ENCODE measurements at regions not wholly inside any gene's neighbourhood (a gene's known extent, or its start where the extent isn't known, plus 50 kb on each side); places are given as distances from the start of the nearest gene placed in this dataset.

- H3K36me3 ChIP-seq (ENCODE audit: control insufficient read depth in 4 of 4, insufficient read depth in 4 of 4, low read length in 4 of 4), result no peaks in the 10 kb centered on the region
- no peak overlapping the region for H3K4me3 ChIP-seq
- peaks cover 0 to 9% (median 0%) of the 10 kb centered on the region in 5 donors for H3K4me1 ChIP-seq (ENCODE audit: control insufficient read depth in 5 of 5, insufficient read depth in 5 of 5, low read length in 5 of 5)
- WGBS, 2 donors, result 59 to 91% methylated on average over 2 of the region's 2 CpGs
- H3K27ac ChIP-seq (ENCODE audit: low read depth in 1 of 2, low read length in 1 of 2), result no peak overlapping the region
- H3K9ac ChIP-seq (ENCODE audit: insufficient read depth in 1 of 2, low read length in 2 of 2), result no peak overlapping the region
- TF ChIP-seq CTCF (IDR thresholded peaks at IDR 0.05; ENCODE audit: control extremely low read depth, extremely low read depth), result no peak
- DNase-seq (no peak), ATAC-seq (ENCODE audit: insufficient read depth, low FRiP score) (no peak)
- H3K27me3 ChIP-seq (ENCODE audit: control insufficient read depth in 3 of 3, insufficient read depth in 3 of 3, low read length in 2 of 3), result no peaks in the 10 kb centered on the region
- no peaks in the 10 kb centered on the region for H3K9me3 ChIP-seq (ENCODE audit: control insufficient read depth in 4 of 4, insufficient read depth in 3 of 4, low read length in 3 of 4)
Observed at GRCh38 chr9:107086460-107086859, 196.6 kb upstream of the RAD23B start.

- 70 to 86% methylated on average over 3 of the region's 3 CpGs for WGBS, 2 donors
- Histone ChIP-seq H3K36me3 (ENCODE audit: control insufficient read depth in 4 of 4, insufficient read depth in 4 of 4, low read length in 4 of 4) (no peaks in the 10 kb centered on the region), H3K9me3 (ENCODE audit: control insufficient read depth in 4 of 4, insufficient read depth in 3 of 4, low read length in 3 of 4) (no peaks in the 10 kb centered on the region), H3K4me1 (ENCODE audit: control insufficient read depth in 5 of 5, insufficient read depth in 5 of 5, low read length in 5 of 5) (peaks cover 0 to 9% (median 0%) of the 10 kb centered on the region in 5 donors), H3K9ac (ENCODE audit: insufficient read depth in 1 of 2, low read length in 2 of 2) (no peak overlapping the region), H3K4me3 (no peak overlapping the region), H3K27me3 (ENCODE audit: control insufficient read depth in 3 of 3, insufficient read depth in 3 of 3, low read length in 2 of 3) (no peaks in the 10 kb centered on the region), H3K27ac (ENCODE audit: low read depth in 1 of 2, low read length in 1 of 2) (no peak overlapping the region)
- DNase-seq (peak; percentile 62 to 88 (median 87)), ATAC-seq (ENCODE audit: insufficient read depth, low FRiP score) (no peak)
- TF ChIP-seq CTCF (IDR thresholded peaks at IDR 0.05; ENCODE audit: control extremely low read depth, extremely low read depth), result no peak
Observed at GRCh38 chr9:107087222-107087621, 195.9 kb upstream of the RAD23B start.

GRCh38 chr9:107090218-107090617 lies 192.9 kb upstream of the RAD23B start:
- no peak overlapping the region for H3K27ac ChIP-seq (ENCODE audit: low read depth in 1 of 2, low read length in 1 of 2)
- H3K4me1 ChIP-seq (ENCODE audit: control insufficient read depth in 5 of 5, insufficient read depth in 5 of 5, low read length in 5 of 5), result peaks cover 0 to 9% (median 0%) of the 10 kb centered on the region in 5 donors
- no peaks in the 10 kb centered on the region for H3K9me3 ChIP-seq (ENCODE audit: control insufficient read depth in 4 of 4, insufficient read depth in 3 of 4, low read length in 3 of 4)
- H3K36me3 ChIP-seq (ENCODE audit: control insufficient read depth in 4 of 4, insufficient read depth in 4 of 4, low read length in 4 of 4), result no peaks in the 10 kb centered on the region
- no peak overlapping the region for H3K4me3 ChIP-seq
- no peak for TF ChIP-seq CTCF (IDR thresholded peaks at IDR 0.05; ENCODE audit: control extremely low read depth, extremely low read depth)
- no peak overlapping the region for H3K9ac ChIP-seq (ENCODE audit: insufficient read depth in 1 of 2, low read length in 2 of 2)
- no peak for ATAC-seq (ENCODE audit: insufficient read depth, low FRiP score)
- 69 to 78% methylated on average over 1 of the region's 1 CpG for WGBS, 2 donors
- no peaks in the 10 kb centered on the region for H3K27me3 ChIP-seq (ENCODE audit: control insufficient read depth in 3 of 3, insufficient read depth in 3 of 3, low read length in 2 of 3)
- no peak for DNase-seq

- no peak for DNase-seq
- ATAC-seq (ENCODE audit: insufficient read depth, low FRiP score), result no peak
- WGBS, 2 donors, result 98 to 99% methylated on average over 3 of the region's 3 CpGs
Observed at GRCh38 chr9:107093365-107094060, 189.6 kb upstream of the RAD23B start.

More at GRCh38 chr9:107093365-107094060, 189.6 kb upstream of the RAD23B start:
- no peaks in the 10 kb centered on the region for H3K27me3 ChIP-seq (ENCODE audit: control insufficient read depth in 3 of 3, insufficient read depth in 3 of 3, low read length in 2 of 3)
- H3K9me3 ChIP-seq (ENCODE audit: control insufficient read depth in 4 of 4, insufficient read depth in 3 of 4, low read length in 3 of 4), result no peaks in the 10 kb centered on the region
- H3K36me3 ChIP-seq (ENCODE audit: control insufficient read depth in 4 of 4, insufficient read depth in 4 of 4, low read length in 4 of 4), result no peaks in the 10 kb centered on the region
- no peak overlapping the region for H3K27ac ChIP-seq (ENCODE audit: low read depth in 1 of 2, low read length in 1 of 2)
- H3K9ac ChIP-seq (ENCODE audit: insufficient read depth in 1 of 2, low read length in 2 of 2), result no peak overlapping the region
- no peaks in the 10 kb centered on the region for H3K4me1 ChIP-seq (ENCODE audit: control insufficient read depth in 5 of 5, insufficient read depth in 5 of 5, low read length in 5 of 5)
- TF ChIP-seq CTCF (IDR thresholded peaks at IDR 0.05; ENCODE audit: control extremely low read depth, extremely low read depth), result no peak
- no peak overlapping the region for H3K4me3 ChIP-seq

All from lung (tissue), 11 donors.